Tibial artery (tissue), 4 donors: ENCODE measurements at regions not wholly inside any gene's neighbourhood (a gene's known extent, or its start where the extent isn't known, plus 50 kb on each side); places are given as distances from the start of the nearest gene placed in this dataset.
A peak's percentile ranks its signal among the peaks of the same experiment; 100 is the strongest.

Source experiments
- DNase-seq, 2 donors: peaks; one replicate each; pipeline ENCODE4 v3.0.0-alpha.2; 2019
- H3K27ac ChIP-seq, 2 donors: fragments of 200-600 bp; sonication (generic) in 1 of 2; 1 replicate in 1 of 2; 2 replicates in 1 of 2; pipeline ENCODE4 v1.5.1; 2018 to 2019; ENCODE audit warnings: mild to moderate bottlenecking in 1 of 2
- H3K27me3 ChIP-seq, 2 donors: fragments of 200-600 bp; sonication (generic) in 1 of 2; one replicate each; pipeline versions ENCODE4 v1.5.1 to v1.6.0; 2016 to 2019
- H3K36me3 ChIP-seq, 3 donors: fragments of 200-600 bp; sonication (generic) in 2 of 3; one replicate each; pipeline ENCODE4 v1.5.1; 2016 to 2019; ENCODE audit warnings: mild to moderate bottlenecking in 2 of 3
- H3K4me1 ChIP-seq, 4 donors: fragments of 200-600 bp; sonication (generic) in 2 of 4; 1 replicate in 3 of 4; 2 replicates in 1 of 4; pipeline ENCODE4 v1.5.1; 2016 to 2019
- H3K4me3 ChIP-seq, 2 donors: fragments of 200-600 bp; sonication (generic) in 1 of 2; 1 replicate in 1 of 2; 2 replicates in 1 of 2; pipeline ENCODE4 v1.5.1; 2018 to 2019; ENCODE audit warnings: mild to moderate bottlenecking in 2 of 2
- H3K9me3 ChIP-seq, 3 donors: fragments of 200-600 bp; sonication (generic) in 1 of 3; one replicate each; pipeline ENCODE4 v1.5.1; 2016 to 2019
- intact Hi-C: fragments of 100-400 bp; cut with DNase I; formaldehyde crosslinking; loops from one replicate; pipeline ENCODE4 v1.15.0; 2023; ENCODE audit warnings: low total_unique reads
- TF ChIP-seq, protein P1 (sequence below), 2 experiments: fragments of 200-600 bp in 1 of 2; fragments of 450-650 bp in 1 of 2; IDR thresholded peaks; one replicate each; pipeline ENCODE4 v1.5.1; 2017 to 2019; ENCODE audit warnings: antibody characterized with exemption in 2 of 2, mild to moderate bottlenecking in 1 of 2, moderate library complexity in 1 of 2

GRCh38 chr2:215542690-215543089, 106.8 kb upstream of the FN1 start:
- Histone ChIP-seq H3K27ac (no peak overlapping the region), H3K4me1 (peaks cover 0 to 19% (median 12%) of the 10 kb centered on the region in 4 donors), H3K27me3 (no peaks in the 10 kb centered on the region), H3K9me3 (no peaks in the 10 kb centered on the region), H3K36me3 (no peaks in the 10 kb centered on the region), H3K4me3 (no peak overlapping the region)
- DNase-seq = no peak
- intact Hi-C loops = loop anchor here (10.0 kb wide), 1 partner anchor 52 kb away; no protein-coding TSS in a partner anchor
- TF ChIP-seq, protein P1, sequence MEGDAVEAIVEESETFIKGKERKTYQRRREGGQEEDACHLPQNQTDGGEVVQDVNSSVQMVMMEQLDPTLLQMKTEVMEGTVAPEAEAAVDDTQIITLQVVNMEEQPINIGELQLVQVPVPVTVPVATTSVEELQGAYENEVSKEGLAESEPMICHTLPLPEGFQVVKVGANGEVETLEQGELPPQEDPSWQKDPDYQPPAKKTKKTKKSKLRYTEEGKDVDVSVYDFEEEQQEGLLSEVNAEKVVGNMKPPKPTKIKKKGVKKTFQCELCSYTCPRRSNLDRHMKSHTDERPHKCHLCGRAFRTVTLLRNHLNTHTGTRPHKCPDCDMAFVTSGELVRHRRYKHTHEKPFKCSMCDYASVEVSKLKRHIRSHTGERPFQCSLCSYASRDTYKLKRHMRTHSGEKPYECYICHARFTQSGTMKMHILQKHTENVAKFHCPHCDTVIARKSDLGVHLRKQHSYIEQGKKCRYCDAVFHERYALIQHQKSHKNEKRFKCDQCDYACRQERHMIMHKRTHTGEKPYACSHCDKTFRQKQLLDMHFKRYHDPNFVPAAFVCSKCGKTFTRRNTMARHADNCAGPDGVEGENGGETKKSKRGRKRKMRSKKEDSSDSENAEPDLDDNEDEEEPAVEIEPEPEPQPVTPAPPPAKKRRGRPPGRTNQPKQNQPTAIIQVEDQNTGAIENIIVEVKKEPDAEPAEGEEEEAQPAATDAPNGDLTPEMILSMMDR (IDR thresholded peaks at IDR 0.05) = no peak

DNA sequence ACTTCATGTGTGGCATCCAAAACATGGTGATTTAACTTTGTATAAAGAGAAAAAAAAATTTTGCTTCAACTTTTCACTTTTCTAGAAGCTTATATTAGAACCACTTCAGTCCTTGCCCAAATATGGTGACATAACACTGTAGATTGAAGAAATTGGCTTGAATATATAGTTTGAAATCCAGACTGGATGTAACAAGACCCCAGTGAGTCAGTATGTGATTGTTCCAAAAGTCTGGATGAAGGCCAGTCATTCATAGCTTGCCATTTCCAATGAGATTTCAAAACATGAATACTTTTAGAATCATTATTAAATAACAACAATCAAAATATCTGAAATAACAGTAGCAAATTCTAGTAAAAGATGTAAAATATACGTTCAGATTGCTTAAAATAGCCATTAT, 104.8 kb upstream of the FN1 start:
- Histone ChIP-seq H3K4me1 (peaks cover 0 to 39% (median 29%) of the 10 kb centered on the region in 4 donors), H3K27me3 (no peaks in the 10 kb centered on the region), H3K4me3 (no peak overlapping the region), H3K9me3 (no peaks in the 10 kb centered on the region), H3K36me3 (no peaks in the 10 kb centered on the region), H3K27ac (peak overlapping the region; percentile 37 to 41)
- intact Hi-C loops = loop anchor here (10.0 kb wide), 1 partner anchor 54 kb away; no protein-coding TSS in a partner anchor
- TF ChIP-seq, protein P1 (IDR thresholded peaks at IDR 0.05) = no peak
- DNase-seq = no peak

DNA sequence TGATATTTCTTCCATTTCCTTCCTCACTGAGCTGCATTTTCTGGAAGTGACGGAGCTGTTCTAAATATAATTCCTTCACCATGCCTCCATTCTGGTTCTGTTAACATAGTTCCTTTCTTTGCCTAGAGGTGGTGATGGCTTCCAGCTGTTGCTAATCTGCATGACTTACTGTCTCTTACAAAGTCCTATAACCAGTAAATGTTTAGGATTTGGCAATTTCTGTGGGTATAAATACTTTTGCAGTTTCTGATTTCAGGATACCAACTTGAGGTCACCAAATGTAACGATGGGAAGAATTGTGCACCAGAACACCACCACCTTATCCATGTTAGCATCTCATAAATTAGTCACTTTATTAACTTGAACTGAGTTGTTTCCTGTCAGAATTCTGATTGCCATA, 101.7 kb upstream of the FN1 start:
- no peak for DNase-seq
- H3K27me3 ChIP-seq = no peaks in the 10 kb centered on the region
- H3K27ac ChIP-seq = peak overlapping the region in 1 of 2 donors; percentile 37

GRCh38 chr2:215536510-215536909, 100.6 kb upstream of the FN1 start:
- TF ChIP-seq, protein P1 (IDR thresholded peaks at IDR 0.05) = no peak
- H3K27ac ChIP-seq = peak overlapping the region; percentile 29 to 60
- intact Hi-C loops = no loop called here
- no peak for DNase-seq
- no peaks in the 10 kb centered on the region for H3K36me3 ChIP-seq
- peak overlapping the region in 1 of 2 donors; percentile 12 for H3K4me3 ChIP-seq
- peaks cover 0 to 18% (median 8%) of the 10 kb centered on the region in 3 donors for H3K9me3 ChIP-seq
- H3K4me1 ChIP-seq = peaks cover 0 to 51% (median 33%) of the 10 kb centered on the region in 4 donors
- no peaks in the 10 kb centered on the region for H3K27me3 ChIP-seq

More for the DNA sequence above, 101.7 kb upstream of the FN1 start:
- Histone ChIP-seq H3K9me3 (peaks cover 0 to 18% (median 8%) of the 10 kb centered on the region in 3 donors), H3K4me3 (no peak overlapping the region), H3K4me1 (peaks cover 0 to 47% (median 31%) of the 10 kb centered on the region in 4 donors), H3K36me3 (no peaks in the 10 kb centered on the region)
- TF ChIP-seq, protein P1 (IDR thresholded peaks at IDR 0.05) = no peak
- intact Hi-C loops = no loop called here

DNA sequence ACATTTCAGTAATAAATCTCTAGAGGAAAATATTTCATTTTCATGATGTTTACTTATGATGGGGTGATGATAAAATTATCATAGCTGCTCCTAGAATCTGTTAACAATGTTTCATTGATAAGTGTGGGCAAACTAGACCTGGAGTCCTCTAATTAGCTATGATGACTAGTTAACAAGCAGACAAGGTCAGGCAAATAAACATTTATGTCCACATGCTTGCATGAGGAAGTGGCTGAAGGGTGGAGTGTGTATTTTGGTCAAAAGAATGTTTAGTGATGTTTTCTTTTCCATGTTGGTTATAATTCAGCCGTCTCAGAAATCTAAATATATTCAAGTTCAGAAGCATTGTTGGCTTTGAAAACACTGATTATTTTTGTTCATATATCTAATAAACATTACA, 99.9 kb upstream of the FN1 start:
- H3K36me3 ChIP-seq = no peaks in the 10 kb centered on the region
- no peaks in the 10 kb centered on the region for H3K27me3 ChIP-seq
- H3K27ac ChIP-seq = peak overlapping the region; percentile 29 to 60
- intact Hi-C loops = no loop called here
- H3K9me3 ChIP-seq = peaks cover 0 to 18% (median 8%) of the 10 kb centered on the region in 3 donors
- DNase-seq = no peak
- no peak overlapping the region for H3K4me3 ChIP-seq
- peaks cover 0 to 53% (median 31%) of the 10 kb centered on the region in 4 donors for H3K4me1 ChIP-seq
- TF ChIP-seq, protein P1 (IDR thresholded peaks at IDR 0.05) = no peak
